ENCODE measurements at regions not wholly inside any gene's neighbourhood (a gene's known extent, or its start where the extent isn't known, plus 50 kb on each side); places are given as distances from the start of the nearest gene placed in this dataset.

DNA sequence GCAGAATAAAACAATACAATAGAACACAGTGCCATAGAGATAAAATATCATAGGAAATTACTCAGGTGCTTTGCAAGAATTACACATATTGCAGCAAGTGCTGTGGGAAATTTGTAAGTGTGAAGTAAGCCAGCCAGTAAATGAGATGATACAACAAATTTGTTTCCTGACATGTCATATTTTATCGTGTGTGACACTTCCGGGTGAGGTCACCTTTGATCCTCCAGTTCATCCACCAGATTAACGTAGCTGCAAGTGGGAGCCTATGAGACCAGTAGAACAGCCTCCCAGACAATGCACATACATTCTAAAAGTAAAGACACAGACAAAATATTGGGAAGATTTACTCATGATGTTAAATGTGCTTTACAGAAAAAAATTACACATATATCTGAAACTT, 72.2 kb downstream of the PRDM9 start:
- DNase-seq, result no peak

DNA sequence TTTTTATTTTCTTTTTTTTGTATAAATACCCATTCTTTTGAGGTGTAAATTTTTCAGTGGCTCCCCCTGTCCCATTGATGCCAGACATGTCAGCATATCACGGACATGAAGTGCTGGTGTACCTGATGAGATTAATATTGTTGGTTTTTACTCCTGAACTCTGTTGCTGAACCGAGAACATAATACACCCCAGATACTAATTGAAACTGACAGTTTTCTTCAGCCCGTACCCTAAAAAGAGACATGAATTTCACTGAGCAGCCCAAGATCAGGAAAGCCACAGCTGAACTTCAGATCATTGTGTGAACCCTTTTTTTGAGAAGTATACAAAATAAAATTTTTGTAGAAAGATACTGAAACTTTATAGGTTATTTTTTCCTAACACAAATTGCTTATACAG, 75.7 kb downstream of the PRDM9 start:
- no peak for DNase-seq

- no peak for DNase-seq
Observed at GRCh38 chr5:23588841-23589326, 81.5 kb downstream of the PRDM9 start.

- DNase-seq, result no peak
Observed at GRCh38 chr5:23591250-23591649, 83.8 kb downstream of the PRDM9 start.

- DNase-seq, result no peak
Observed at GRCh38 chr5:23606927-23607326, 99.5 kb downstream of the PRDM9 start.

GRCh38 chr5:23612701-23613100, 105.3 kb downstream of the PRDM9 start:
- no peak for DNase-seq

- no peak for DNase-seq
Observed at GRCh38 chr5:23613566-23613965, 106.2 kb downstream of the PRDM9 start.

DNA sequence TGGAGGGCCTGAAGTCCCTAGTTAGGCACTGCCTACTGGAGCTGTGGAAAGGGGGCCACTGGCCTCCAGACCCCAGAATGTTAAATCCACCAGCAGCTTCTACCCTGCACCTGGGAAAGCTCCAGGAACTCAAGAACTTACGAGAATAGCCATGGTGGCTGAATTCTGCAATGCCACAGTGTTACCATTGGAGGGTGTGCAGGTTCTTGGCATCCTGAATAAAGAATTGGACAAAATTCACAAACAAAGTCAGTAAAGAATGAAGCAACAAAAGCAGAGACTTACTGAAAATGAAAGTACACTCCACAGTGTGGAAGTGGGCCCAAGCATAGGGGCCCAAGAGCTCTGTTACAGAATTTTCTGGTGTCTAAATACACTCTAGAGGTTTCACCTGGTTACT, 107.0 kb downstream of the PRDM9 start:
- DNase-seq, result no peak

DNA sequence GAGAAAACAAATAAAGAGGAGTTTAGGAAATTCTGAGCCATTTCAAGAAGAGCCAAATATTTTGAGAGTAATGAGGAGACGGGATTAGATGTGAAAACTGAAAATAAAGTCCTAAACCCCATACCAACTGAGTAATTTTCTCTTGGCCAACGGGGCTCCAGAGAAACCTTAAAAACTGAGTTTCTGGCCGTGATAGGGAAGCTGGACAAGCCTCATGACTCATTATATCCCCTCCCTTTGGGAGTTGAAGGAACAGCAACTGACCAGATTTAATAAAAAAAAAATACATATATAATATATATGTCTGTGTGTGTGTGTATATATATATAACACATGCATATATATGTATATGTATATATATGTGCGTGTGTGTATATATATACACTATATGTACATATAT, 119.6 kb downstream of the PRDM9 start:
- no peak for DNase-seq

DNA sequence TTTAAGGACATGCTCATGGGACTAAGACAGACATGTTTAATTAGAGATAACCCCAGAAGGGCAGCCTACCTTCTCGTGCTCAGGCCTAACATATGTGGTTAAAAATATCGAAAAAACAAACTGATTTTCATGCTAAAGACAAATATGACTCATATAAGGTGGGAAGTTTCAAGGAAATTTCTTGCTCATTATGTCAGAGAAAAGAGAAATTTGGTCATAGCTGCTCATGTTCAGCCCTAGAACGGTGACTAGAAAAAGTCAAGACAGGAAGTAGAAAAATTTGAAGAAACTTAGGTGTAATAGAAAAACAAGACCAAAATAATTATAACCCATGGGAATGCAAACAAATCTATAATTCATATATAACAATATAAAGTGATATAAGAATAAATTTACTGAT, 120.6 kb downstream of the PRDM9 start:
- DNase-seq, result no peak

GRCh38 chr5:23629396-23629795, 122.0 kb downstream of the PRDM9 start:
- no peak for DNase-seq

DNA sequence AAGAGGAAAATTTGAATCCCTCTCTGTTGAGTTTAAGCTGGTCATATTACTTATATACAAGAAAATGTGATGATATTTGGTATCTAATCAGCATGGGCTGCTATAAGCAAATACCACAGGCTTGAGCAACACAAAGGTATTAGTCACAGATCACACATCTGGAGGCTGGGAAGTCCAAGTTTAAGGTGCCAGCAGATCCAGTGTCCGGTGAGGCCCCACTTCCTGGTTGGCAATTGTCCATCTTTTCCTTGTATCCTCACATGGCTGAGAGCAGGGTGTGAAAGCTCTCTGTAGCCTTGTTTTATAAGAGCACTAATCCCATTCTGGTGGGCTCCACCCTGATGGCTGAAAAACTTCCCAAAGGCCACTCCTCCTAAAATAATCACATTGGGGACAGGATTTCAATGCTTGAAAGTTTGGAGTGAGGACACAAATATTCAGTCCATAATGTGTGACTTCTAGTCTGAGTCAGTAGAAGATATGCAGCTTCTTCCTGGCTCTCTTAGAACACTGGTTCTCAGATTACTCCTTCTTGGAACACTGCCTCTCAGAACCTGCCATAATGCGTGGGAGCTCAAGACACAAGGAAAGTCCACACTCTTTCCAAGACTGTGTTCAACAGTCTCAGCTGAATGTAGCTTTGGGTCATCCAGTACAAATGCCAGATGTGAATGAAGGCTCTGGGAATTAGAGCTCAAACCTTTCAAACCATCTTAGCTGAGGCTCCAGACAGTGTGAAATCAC, 124.1 kb downstream of the PRDM9 start:
- DNase-seq, result no peak

- DNase-seq, result no peak
Observed at GRCh38 chr5:23635938-23636337, 128.5 kb downstream of the PRDM9 start.

DNA sequence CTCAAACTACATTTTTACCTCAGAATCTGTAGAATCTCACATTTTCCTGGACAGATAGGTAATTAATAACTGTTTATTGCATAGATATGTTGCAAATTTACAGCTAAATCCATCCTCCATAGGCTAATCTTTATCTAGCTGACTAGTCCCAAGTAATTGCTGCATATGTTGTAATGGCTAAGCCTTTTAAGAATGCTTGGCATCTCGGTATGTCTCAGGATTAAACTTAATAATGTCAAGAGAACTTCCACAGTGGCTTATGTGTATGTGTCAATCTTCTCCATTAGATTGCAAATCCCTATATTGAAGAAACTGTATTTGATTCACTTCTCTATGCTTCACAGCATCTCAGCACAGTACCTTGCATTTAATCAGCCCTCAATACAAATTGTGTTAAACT, 131.9 kb downstream of the PRDM9 start:
- no peak for DNase-seq

DNA sequence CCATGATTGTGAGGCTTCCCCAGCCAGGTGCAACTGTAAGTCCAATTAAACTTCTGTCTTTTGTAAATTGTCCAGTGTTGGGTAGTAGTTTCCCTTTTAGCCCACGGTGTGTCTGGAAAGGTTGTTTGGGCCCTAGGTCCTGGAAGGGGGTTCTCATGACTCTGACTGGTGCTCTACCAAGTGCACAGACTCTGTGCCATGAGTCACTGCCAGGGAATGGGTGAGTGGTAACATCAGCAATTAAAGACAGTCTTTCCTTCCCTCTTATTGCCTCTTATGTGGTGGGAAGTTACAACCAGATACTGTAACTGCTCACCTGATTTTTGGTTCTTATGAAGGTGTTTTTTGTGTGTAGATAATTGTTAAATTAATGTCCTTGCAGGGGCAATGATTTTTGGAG, 141.2 kb downstream of the PRDM9 start:
- no peak for DNase-seq

DNA sequence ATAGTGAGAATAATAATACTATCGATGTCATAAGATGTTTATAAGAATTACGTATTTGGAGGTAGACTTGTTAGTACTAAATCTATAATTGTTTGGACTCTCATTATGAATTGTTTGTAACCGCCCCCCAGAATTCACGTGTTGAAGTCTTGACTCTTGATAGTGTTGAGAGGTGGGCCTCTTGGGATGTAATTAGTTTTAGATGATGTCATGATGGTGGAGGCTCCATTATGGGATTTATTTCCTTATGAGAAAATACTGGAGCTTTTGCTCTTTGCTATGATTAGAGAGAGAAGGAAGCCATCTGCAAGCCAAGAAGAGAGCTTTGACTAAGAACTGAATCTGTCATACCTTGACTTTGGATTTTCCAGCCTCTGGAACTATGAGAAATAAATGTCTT, 142.2 kb downstream of the PRDM9 start:
- no peak for DNase-seq

GRCh38 chr5:23655674-23656073, 148.3 kb downstream of the PRDM9 start:
- DNase-seq, result no peak

GRCh38 chr5:23675456-23675855, 168.0 kb downstream of the PRDM9 start:
- DNase-seq, result no peak

DNA sequence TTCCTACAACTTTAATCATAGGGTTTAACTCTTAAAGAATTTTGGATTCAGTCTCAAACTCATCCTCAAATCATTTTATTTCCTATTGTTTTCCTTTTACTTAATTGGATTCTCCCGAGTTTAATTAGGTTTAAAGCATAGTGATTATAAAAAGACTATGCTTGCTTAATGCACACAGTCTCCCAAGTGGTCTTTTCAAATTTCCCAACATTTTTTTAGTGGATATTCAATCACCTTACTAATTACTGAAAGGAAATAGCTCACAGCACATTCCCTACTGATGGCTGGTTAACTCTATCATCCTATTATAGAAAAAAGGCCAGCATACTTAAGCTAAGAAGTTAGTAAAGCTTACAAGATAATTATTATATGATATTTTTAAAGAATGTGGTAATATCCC, 170.6 kb downstream of the PRDM9 start:
- DNase-seq, result no peak

- no peak for DNase-seq
Observed at GRCh38 chr5:23684103-23684502, 176.7 kb downstream of the PRDM9 start.

GRCh38 chr5:23703940-23704855, 196.8 kb downstream of the PRDM9 start:
- DNase-seq, result no peak

DNA sequence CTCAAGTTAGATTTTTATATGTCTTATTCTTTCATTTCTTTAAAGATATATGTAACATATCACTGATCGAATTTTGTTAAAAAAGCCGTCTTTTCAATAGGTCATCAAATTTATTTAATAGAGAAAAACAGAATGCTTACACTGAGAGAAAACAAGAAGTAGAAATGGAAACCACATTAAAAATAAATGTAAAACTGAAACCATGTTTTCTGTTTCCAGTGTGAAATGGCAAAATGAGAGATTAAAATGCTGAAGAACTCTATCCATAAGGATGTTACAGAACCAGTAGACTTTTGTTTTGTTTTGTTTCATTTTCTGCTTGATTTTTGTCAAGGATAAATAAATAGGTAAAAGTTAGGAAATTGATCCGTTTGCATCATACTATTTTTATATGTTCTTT, 210.1 kb downstream of the PRDM9 start:
- DNase-seq, result no peak

DNA sequence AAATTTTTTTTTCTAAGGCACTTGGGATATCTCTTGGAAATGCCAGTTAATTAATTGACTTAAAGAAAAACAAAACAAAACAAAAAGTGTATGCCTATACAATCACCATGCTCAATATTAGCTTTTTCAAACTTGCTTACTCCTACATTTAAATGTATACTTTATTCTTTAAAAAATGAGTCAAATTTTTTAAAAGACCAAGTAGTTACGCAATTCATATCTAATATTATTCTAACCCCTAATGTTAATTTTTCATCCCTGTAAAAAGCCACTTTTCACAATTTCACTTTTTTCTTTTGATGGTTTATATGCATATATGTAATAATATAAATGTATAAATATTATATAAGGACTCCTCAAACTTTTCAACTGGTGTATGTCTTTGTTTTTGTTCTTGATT, 211.2 kb downstream of the PRDM9 start:
- DNase-seq, result no peak

DNA sequence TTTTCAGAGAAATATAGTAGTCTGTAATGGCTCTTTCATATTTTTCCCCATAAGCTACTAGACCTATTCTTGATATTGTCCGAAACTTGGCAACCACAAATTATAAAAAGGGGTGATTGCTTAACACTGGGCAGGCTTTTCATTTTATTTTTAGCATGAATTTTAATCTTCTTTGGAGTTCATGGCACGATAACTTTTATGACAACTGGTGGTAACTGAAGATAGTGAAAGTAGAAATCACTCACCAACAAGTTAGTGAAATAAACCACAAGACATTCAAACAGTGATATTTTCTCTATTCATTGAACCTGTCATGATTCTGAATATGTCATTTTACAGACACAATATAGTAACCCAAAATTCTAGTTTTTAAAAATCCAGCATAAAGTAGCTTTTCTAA, 213.9 kb downstream of the PRDM9 start:
- DNase-seq, result no peak

Measured in activated CD4-positive, alpha-beta T cell treated with anti-CD3 and anti-CD28 coated beads, Interleukin-2, Interleukin-6, amounts not matched to agents 100 ng/mL and 50 ng/mL, durations not matched to agents 16 hours and 8 hours (primary cell).